ENCODE measurements at regions not wholly inside any gene's neighbourhood (a gene's known extent, or its start where the extent isn't known, plus 50 kb on each side); places are given as distances from the start of the nearest gene placed in this dataset.

DNA sequence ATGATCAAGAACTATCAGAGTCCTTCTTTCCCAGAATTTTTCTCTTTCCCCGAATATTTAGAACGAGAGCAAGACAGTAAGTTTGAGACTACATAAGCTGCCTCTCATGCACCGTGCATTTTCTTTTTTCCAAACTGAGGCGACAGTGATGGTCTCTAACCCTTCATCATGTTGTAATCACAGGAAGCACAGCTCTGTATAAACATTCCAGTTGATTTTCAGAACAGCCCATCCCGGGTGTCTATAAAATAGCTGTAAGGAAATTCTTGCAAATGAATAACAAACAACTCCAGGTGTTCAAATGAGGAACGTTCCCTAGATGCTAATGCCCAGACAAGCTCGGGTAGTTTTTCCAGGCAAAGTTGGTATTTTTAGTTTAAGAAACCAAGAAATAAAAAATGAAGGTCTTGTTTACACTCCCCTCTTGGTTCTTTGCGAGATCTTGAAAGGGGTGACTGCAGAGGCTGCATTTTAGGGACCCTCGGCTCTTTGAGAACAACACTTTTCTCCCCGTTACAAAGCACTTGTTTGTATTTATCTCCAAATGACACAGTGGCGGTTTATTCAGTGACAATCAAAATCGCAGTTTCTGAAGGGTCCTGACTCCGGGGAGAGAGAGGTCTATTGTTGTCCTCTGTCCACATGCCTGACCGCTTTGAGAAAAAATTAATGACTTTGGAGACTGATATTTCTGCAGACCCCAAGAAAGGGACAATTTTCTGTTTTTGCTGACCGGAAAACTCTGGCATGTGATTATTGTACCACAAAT, 101.1 kb upstream of the NCK2 start:
- no peaks in the 10 kb centered on the region for H3K36me3 Mint-ChIP-seq (ENCODE audit: low read depth)
- H3K4me3 Mint-ChIP-seq, result no peak overlapping the region
- peaks cover 6% of the 10 kb centered on the region for H3K4me1 Mint-ChIP-seq (ENCODE audit: low read depth)
- no peaks in the 10 kb centered on the region for H3K27me3 Mint-ChIP-seq
- H3K9me3 Mint-ChIP-seq, result no peaks in the 10 kb centered on the region
- H3K27ac Mint-ChIP-seq, result no peak overlapping the region

DNA sequence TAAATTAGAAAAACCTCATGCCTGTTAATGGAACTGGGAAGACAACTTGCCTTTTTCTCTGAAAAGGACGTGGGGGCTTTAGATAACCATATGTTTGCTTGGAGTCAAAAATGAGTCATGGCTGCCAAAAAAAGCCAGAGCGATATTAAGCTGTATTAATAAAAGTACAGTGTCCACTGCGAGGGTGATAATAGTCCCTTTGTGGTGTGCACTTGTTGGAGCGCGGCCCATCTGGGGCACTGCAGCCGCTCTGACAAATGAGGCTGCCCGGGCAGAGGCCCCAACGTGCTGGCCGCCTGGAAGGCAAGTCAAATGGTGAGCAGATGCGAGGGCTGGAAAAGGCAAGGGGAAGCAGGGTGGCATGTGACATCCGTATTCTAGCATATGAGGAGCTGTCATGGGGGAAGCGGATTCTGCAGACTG, 103.3 kb upstream of the NCK2 start:
- H3K27me3 Mint-ChIP-seq, result no peaks in the 10 kb centered on the region
- peaks cover 6% of the 10 kb centered on the region for H3K4me1 Mint-ChIP-seq (ENCODE audit: low read depth)
- no peak overlapping the region for H3K27ac Mint-ChIP-seq
- H3K9me3 Mint-ChIP-seq, result no peaks in the 10 kb centered on the region
- no peaks in the 10 kb centered on the region for H3K36me3 Mint-ChIP-seq (ENCODE audit: low read depth)
- H3K4me3 Mint-ChIP-seq, result no peak overlapping the region

DNA sequence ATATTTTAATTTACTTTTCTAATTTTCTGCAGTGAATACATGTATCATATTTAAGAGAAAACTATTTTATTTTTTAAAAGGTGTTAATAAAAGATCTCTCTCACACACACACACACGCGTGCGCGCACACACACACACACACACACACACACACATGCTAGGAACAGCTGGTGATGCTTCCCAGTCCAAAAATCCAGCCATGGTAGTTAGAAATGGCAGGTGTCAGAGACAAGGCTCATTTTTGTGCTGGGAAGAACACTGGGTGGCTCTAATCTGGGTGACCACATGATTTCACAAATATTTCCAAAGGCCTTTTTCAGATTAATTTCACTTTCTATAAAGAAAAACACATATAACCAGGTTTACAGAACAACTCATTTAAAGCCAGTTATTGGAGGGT, 104.5 kb upstream of the NCK2 start:
- Mint-ChIP-seq H3K9me3 (no peaks in the 10 kb centered on the region), H3K27ac (no peak overlapping the region), H3K4me1 (ENCODE audit: low read depth) (peaks cover under 1% of the 10 kb centered on the region), H3K27me3 (no peaks in the 10 kb centered on the region), H3K4me3 (no peak overlapping the region), H3K36me3 (ENCODE audit: low read depth) (no peaks in the 10 kb centered on the region)

DNA sequence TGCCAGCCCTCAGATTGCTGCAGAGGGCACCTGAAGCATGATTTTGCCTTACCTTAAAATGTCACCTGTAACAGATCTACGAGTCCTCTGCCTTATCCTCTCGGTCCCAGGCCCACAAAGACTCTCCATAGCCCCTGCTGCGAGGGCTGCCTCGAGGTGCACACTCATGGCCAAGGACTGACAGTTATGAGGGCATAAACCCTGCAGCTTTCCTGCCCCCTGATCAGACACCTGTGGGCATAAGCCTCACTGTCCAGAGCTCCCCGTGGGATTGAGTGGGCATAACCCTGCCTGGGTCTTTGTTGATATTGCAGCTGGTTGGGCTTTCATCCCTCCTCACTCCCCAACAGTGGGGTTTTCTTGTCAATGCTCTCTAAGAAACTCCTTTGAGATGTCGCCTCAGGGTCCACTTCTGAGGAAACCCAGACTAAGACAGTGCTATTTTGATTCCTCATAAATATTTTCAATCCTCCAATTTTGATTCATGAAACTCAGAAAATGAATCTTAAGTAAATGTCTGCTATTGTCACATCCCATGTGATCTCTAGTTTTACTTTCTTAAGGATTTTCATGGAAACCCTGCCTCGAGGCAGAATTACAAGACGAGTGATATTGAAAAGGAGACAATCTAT, 108.5 kb upstream of the NCK2 start:
- Mint-ChIP-seq H3K36me3 (ENCODE audit: low read depth) (no peaks in the 10 kb centered on the region), H3K27ac (no peak overlapping the region), H3K27me3 (no peaks in the 10 kb centered on the region), H3K9me3 (no peaks in the 10 kb centered on the region), H3K4me3 (no peak overlapping the region), H3K4me1 (ENCODE audit: low read depth) (no peaks in the 10 kb centered on the region)

GRCh38 chr2:105635564-105635963, 109.1 kb upstream of the NCK2 start:
- Mint-ChIP-seq H3K27ac (no peak overlapping the region), H3K4me1 (ENCODE audit: low read depth) (no peaks in the 10 kb centered on the region), H3K4me3 (no peak overlapping the region), H3K36me3 (ENCODE audit: low read depth) (no peaks in the 10 kb centered on the region), H3K27me3 (no peaks in the 10 kb centered on the region), H3K9me3 (no peaks in the 10 kb centered on the region)

DNA sequence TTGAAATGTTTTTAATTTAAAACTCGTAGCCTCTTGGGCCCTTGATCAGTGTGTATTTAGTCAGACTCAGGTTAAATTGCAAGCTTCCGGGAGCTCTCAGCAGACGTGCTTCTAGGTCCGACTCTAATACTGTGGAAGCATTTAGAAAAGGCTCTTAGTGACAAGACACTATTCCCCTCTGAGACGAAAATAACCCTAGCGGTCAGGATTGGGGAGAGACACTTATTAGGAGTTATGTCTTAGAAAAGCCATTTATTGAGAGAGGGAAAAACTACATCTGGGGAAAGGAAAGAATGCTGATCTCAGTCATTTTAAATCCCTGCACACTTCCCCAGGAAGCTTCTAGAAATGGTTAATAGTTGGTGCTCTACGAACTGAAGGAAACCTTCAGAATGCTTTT, 110.5 kb upstream of the NCK2 start:
- Mint-ChIP-seq H3K4me1 (ENCODE audit: low read depth) (no peaks in the 10 kb centered on the region), H3K27me3 (no peaks in the 10 kb centered on the region), H3K27ac (no peak overlapping the region), H3K9me3 (no peaks in the 10 kb centered on the region), H3K4me3 (no peak overlapping the region), H3K36me3 (ENCODE audit: low read depth) (no peaks in the 10 kb centered on the region)

DNA sequence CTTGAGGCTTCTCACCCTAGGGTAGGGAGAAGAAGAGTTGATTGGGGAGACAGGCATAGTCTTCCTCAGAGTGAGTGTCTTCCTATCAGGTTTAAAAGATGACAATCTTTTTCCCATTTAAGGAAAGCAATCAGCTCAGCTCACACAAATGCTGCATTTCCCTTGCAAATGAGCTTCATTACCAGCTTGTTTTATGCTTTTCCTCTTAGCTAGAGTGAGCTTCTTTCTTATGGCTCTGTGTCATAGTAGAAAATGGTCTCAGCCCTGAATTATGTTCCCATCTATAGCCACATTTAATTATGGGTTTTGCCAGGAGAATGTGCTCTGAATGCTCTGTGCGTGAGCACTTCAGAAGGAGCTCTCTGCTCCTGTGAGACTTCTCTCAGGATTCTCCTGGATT, 112.8 kb upstream of the NCK2 start:
- Mint-ChIP-seq H3K36me3 (ENCODE audit: low read depth) (no peaks in the 10 kb centered on the region), H3K4me1 (ENCODE audit: low read depth) (no peaks in the 10 kb centered on the region), H3K27me3 (peaks cover under 1% of the 10 kb centered on the region), H3K27ac (no peak overlapping the region), H3K4me3 (no peak overlapping the region), H3K9me3 (peaks cover 4% of the 10 kb centered on the region)

GRCh38 chr2:105631011-105631410, 113.7 kb upstream of the NCK2 start:
- H3K36me3 Mint-ChIP-seq (ENCODE audit: low read depth), result no peaks in the 10 kb centered on the region
- H3K27ac Mint-ChIP-seq, result no peak overlapping the region
- peaks cover 3% of the 10 kb centered on the region for H3K27me3 Mint-ChIP-seq
- H3K4me1 Mint-ChIP-seq (ENCODE audit: low read depth), result no peaks in the 10 kb centered on the region
- H3K9me3 Mint-ChIP-seq, result peaks cover 4% of the 10 kb centered on the region
- H3K4me3 Mint-ChIP-seq, result no peak overlapping the region

GRCh38 chr2:105629634-105630033, 115.1 kb upstream of the NCK2 start:
- Mint-ChIP-seq H3K4me1 (ENCODE audit: low read depth) (no peaks in the 10 kb centered on the region), H3K36me3 (ENCODE audit: low read depth) (no peaks in the 10 kb centered on the region), H3K27me3 (peaks cover 3% of the 10 kb centered on the region), H3K9me3 (peaks cover 4% of the 10 kb centered on the region), H3K4me3 (no peak overlapping the region), H3K27ac (no peak overlapping the region)

DNA sequence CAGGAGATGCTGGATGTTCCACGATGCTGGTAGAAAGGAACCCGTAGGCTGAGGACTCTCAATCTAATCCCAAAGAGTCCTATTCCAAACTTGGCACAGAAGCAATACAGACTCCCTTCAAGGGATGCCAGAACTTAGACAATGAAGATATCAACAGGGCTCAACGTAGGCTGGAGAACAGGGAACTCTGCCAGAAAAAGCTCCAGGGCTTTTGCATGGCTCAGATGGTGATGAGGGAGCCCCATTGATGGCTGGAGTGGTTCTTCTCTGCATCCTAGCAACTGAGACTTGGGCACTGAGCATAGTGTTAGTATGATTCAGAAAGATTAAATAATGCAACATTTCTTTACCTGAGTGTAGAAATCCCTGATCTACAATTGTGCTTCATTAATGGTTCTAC, 117.2 kb upstream of the NCK2 start:
- H3K9me3 Mint-ChIP-seq, result peaks cover 4% of the 10 kb centered on the region

GRCh38 chr2:105626966-105627340, 117.8 kb upstream of the NCK2 start:
- Mint-ChIP-seq H3K9me3 (peaks cover 4% of the 10 kb centered on the region), H3K27ac (no peak overlapping the region), H3K4me3 (no peak overlapping the region), H3K4me1 (ENCODE audit: low read depth) (no peaks in the 10 kb centered on the region), H3K27me3 (peaks cover 3% of the 10 kb centered on the region), H3K36me3 (ENCODE audit: low read depth) (no peaks in the 10 kb centered on the region)

More for the DNA sequence above, 117.2 kb upstream of the NCK2 start:
- Mint-ChIP-seq H3K4me1 (ENCODE audit: low read depth) (no peaks in the 10 kb centered on the region), H3K27ac (no peak overlapping the region), H3K4me3 (no peak overlapping the region), H3K27me3 (peaks cover 3% of the 10 kb centered on the region), H3K36me3 (ENCODE audit: low read depth) (no peaks in the 10 kb centered on the region)

- Mint-ChIP-seq H3K27me3 (peaks cover 3% of the 10 kb centered on the region), H3K4me3 (no peak overlapping the region), H3K4me1 (ENCODE audit: low read depth) (no peaks in the 10 kb centered on the region), H3K27ac (no peak overlapping the region), H3K9me3 (peaks cover 4% of the 10 kb centered on the region), H3K36me3 (ENCODE audit: low read depth) (no peaks in the 10 kb centered on the region)
Measured at GRCh38 chr2:105626212-105626965, 118.3 kb upstream of the NCK2 start.

- Mint-ChIP-seq H3K9me3 (peaks cover 4% of the 10 kb centered on the region), H3K36me3 (ENCODE audit: low read depth) (no peaks in the 10 kb centered on the region), H3K27ac (no peak overlapping the region), H3K4me1 (ENCODE audit: low read depth) (no peaks in the 10 kb centered on the region), H3K4me3 (no peak overlapping the region), H3K27me3 (peaks cover 3% of the 10 kb centered on the region)
Measured at GRCh38 chr2:105625632-105626031, 119.1 kb upstream of the NCK2 start.

- Mint-ChIP-seq H3K27ac (no peak overlapping the region), H3K27me3 (peaks cover 4% of the 10 kb centered on the region), H3K9me3 (no peaks in the 10 kb centered on the region), H3K4me3 (no peak overlapping the region), H3K4me1 (ENCODE audit: low read depth) (peaks cover 7% of the 10 kb centered on the region), H3K36me3 (ENCODE audit: low read depth) (no peaks in the 10 kb centered on the region)
Measured at GRCh38 chr2:105621038-105621437, 123.7 kb upstream of the NCK2 start.

- no peaks in the 10 kb centered on the region for H3K36me3 Mint-ChIP-seq (ENCODE audit: low read depth)
- peaks cover 7% of the 10 kb centered on the region for H3K4me1 Mint-ChIP-seq (ENCODE audit: low read depth)
- H3K4me3 Mint-ChIP-seq, result no peak overlapping the region
- H3K27ac Mint-ChIP-seq, result peak overlapping the region; percentile 57
- H3K27me3 Mint-ChIP-seq, result peaks cover 4% of the 10 kb centered on the region
- H3K9me3 Mint-ChIP-seq, result no peaks in the 10 kb centered on the region
Measured at GRCh38 chr2:105618351-105618659, 126.4 kb upstream of the NCK2 start.
